CD4-positive, alpha-beta T cell treated with Interleukin-1 beta for 1 hour (primary cell): ENCODE measurements at regions not wholly inside any gene's neighbourhood (a gene's known extent, or its start where the extent isn't known, plus 50 kb on each side); places are given as distances from the start of the nearest gene placed in this dataset.
"Not testable (repeated sequence)": the region's sequence is repeated elsewhere in the genome, so short reads cannot be mapped to it uniquely, and the experiment has no call there.

ENCODE experiments used
- DNase-seq, 2 donors: peaks; one replicate each; pipeline ENCODE4 v3.0.0-alpha.2; 2020 to 2022

DNA sequence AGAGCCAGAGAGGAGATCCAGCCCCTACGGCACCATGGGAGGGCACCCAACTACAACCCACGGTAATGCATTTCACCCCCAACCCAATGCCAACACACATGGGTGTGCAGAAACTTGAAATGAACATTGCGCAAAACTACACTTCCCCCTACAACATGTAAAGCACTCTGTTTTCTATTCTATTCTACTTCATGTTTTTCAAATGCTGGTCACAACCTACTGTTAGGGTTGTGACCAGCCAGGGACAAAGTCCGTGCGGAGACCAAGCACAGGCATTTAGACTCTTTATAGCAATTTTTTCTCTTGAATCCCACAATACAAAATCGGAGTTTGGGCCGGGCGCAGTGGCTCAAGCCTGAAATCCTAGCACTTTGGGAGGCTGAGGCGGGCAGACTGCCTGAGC lies 90.6 kb downstream of the MRPL14 start:
- DNase-seq, result peak in 1 of 2 donors; percentile 9

DNA sequence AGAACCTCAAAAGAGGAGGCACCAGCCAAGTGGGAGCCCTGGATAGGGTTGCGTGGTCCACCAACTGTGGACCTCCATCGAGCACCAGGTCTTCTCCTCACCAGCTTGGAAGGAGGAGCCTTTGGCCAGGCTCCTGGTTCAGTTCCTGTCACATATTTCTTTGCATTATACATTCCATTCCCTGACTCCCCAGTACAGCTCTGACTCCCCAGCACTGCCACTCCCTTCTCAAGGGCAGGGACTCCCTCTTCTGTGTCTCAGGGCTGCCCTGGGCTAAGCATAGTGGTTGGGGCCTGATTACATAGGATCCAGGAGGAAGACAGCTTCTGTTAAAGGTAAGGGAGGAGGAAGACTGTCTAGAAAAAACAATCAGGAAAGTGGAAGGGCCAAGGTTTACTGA lies 91.1 kb downstream of the MRPL14 start:
- DNase-seq, result no peak

GRCh38 chr6:44035621-44036020 lies 91.6 kb downstream of the MRPL14 start:
- DNase-seq, result no peak

- no peak for DNase-seq
Measured at GRCh38 chr6:44034931-44035345, 92.3 kb downstream of the MRPL14 start.

- DNase-seq, result no peak
Measured at GRCh38 chr6:44034391-44034861, 92.8 kb downstream of the MRPL14 start.

DNA sequence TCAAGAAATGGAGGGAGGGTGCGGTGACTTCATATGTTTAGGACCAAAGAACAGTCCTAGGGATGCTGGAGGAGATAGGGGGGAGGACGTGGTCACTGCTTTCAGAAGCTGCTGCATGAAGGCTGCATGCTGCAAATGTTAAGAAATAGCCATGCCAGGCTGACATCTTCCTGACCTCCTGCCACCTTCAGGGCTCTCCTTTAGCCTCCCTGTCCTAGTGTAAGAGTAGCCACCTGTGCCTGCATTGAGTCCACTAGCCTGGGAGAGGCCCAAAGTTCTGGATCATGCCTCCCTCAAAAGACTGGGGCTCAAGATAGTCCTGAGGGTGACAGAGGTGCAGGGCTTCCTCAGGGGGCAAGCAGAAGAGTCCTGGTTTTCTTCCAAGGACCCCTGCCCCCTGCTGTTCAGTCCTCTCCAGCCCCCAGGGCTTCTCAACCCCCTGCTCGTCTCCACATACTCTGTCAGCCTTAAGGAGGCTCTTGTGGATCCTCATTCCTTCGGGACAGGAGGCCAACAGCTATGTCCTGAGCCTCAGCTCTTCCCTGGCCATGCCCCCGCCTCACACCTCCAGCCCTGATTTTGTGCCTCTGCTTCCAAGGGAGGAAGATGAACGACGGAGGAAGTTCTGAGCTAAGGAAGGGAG lies 96.3 kb downstream of the MRPL14 start:
- DNase-seq, result no peak

DNA sequence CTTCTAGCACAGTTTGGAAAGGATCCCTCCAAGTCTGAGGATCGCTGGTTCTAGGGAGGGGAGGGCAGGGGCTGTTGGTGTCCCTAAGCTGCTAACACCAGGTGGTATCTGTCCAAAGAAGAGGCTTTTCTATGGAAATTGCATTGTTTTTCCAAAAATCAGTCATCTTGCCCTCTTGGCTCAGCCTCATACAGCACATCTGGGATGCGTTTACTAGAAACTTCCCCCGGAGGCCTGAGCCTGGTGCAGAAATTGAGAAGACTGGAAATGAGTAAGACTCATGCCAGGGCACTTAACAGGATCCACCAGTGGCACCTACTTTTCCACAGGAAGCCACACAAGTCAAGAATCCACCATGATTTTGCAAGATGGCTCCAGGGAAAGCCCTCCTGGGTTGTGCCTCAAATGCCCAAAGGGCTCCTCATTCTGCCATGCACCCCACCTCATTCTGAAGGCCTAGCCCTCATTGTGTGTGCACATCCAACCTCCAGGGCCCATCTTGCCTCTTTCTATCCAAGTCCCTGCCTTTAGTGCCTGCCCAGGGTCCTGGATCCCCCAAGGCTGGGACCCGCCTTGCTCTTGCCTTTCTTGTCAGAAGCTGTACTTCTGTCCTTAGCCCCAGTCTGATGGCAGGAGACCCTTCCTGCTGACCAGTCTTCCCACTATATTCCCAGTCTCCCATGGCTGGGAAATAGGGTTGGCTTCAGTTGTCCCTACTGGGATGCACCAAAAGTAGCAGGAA lies 97.6 kb downstream of the MRPL14 start:
- DNase-seq, result no peak

- DNase-seq, result no peak
Measured at GRCh38 chr6:44028789-44029310, 98.4 kb downstream of the MRPL14 start.

DNA sequence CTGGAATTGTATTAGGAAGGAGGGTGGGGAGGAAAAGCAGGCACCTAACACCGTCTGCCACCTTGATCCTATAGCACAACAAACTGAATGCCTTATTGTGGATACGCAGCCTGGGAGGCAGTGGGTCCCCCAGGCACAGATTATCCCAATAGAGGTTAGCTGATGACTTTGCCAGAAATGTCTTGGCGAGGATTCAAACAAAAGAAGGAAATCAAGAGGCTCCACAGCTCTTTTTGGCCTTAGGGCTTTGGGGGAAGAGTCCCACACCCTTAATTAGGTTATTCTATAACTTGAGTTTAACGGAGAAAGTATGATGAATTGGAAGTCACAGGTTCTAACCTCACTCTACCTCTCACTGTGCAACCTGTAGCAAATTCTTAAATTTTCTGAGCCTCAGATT lies 102.0 kb downstream of the MRPL14 start:
- no peak for DNase-seq

- no peak for DNase-seq
Measured at GRCh38 chr6:44024574-44025219, 102.6 kb downstream of the MRPL14 start.

- no peak for DNase-seq
Measured at GRCh38 chr6:44023586-44024454, 103.4 kb downstream of the MRPL14 start.

DNA sequence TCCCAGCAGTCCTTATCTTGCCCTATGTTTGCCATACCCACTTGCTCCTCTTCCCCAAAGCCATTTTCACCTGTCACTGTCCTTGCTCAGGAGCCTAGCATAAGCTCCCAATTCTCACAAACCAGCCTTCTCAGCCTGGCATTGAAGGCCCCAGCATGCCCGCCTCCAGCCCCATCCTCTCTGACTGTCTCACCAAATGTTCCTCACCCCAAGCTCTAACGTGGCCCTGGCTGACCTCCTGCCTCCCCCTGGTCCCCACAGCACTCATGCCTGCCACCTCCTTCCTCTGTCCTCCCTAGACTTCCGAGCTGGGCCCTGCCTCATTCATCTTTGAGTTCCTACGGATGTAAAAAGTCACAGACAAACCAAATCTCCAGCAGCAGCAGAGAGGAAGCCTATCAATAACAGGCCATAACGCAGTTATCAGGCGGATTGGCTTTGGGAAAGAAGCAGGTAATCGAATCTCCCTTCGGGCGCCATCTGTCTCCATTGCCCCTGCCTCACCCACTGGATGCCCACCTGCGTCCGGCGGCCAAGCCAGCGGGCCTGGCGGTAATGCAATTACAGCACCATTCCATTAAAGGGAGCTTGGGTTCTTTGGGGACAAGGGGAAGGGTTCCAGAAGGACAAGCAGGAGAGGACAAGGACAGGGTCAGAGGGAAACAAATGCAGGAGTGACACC lies 104.4 kb downstream of the MRPL14 start:
- DNase-seq, result no peak

GRCh38 chr6:44022296-44022661 lies 105.0 kb downstream of the MRPL14 start:
- DNase-seq, result peak in 1 of 2 donors; percentile 22

GRCh38 chr6:44021589-44022295 lies 105.5 kb downstream of the MRPL14 start:
- DNase-seq, result no peak

GRCh38 chr6:44020664-44021425 lies 106.4 kb downstream of the MRPL14 start:
- DNase-seq, result no peak

DNA sequence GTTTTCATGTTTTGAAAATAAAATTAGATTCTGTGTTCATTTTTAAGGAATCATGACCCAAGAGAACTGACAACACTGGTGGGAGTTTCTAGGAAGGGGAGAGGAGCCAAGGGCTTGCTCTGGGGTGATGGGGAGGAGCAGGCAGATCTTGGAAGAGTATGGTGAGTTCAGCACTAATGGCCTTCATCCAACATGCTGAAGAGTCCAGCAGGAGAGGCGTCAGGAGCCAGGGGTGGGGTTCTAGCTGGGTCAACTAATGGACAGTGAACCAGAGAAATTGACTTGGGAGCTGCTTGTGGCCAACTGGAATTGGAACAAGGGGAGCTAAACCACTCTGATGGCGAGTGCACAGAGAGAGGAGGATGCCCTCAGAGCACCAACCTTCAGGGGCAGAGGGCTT lies 107.1 kb downstream of the MRPL14 start:
- DNase-seq, result no peak

DNA sequence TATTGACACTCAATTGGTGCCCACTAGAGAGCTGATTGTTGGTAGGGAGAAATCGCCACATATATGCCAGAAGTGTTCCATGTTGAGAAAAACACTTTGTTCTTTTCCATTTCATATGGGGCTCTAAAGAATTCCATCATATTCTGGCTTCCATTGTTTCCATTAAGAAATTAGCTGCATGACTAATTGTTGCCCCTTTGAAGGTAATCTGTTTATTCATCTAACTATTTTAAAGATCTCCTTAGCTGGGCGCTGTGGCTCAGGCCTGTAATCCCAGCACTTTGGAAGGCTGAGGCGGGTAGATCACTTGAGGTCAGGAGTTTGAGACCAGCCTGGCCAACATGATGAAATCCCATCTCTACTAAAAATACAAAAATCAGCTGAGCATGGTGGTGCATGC lies 109.9 kb downstream of the MRPL14 start:
- not testable (repeated sequence) for DNase-seq

DNA sequence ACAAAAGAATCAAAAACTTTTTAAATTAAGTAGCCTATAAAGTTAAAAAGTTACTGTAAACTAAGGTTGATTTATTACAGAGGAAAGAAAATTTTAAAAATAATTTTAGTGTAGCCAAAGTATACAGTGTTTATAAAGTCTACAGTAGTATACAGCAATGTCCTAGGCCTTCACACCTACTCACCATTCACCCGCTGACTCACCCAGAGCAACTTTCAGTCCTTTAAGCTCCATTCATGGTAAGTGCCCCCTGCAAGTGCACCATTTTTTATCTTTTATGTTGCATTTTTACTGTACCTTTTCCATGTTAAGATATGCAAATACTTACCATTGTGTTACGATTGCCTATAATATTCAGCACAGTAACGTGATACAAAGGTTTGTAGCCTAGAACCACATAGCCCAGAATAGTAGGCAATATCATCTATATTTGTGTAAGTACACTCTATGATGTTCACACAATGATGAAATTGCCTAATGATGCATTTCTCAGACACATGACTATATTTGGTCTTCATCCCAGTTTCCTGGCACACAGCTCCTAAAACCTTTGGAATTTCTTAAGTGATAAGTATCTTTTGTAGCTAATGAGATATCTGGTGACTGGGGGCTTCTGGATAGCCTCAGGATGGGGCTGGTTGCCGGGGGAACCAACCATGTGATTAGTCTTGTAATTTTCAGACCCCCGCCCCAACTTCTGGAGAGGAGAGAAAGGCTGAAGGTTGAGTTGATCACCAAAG lies 111.0 kb downstream of the MRPL14 start:
- no peak for DNase-seq

DNA sequence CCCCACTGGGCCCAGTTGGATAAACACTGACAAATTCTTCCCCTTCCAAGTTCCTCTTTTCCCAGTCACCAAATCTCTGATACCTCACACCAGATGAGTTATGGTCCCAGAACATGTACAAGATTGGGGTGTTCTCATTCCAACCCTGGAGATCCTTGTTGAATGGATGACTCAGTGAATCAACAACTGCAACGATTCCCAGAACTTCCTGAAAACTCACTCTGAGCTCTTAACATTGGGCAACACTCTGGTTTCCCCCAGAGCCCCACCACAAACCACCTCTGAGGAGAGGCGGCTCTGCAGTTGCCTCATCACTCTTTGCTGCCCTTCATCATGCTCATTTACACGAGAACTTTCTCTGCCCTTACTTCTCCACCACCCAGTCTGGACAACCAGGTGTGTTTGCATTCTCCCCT lies 115.2 kb downstream of the MRPL14 start:
- DNase-seq, result peak in 1 of 2 donors; percentile 63

GRCh38 chr6:44011350-44011920 lies 115.8 kb downstream of the MRPL14 start:
- no peak for DNase-seq
